Testis (tissue), 2 donors: ENCODE measurements at regions not wholly inside any gene's neighbourhood (a gene's known extent, or its start where the extent isn't known, plus 50 kb on each side); places are given as distances from the start of the nearest gene placed in this dataset.

Source experiments
- POLR2A ChIP-seq: fragments of 450-650 bp; IDR thresholded peaks from one replicate; pipeline ENCODE4 v1.6.1; 2017; ENCODE audit warnings: antibody characterized with exemption, mild to moderate bottlenecking, moderate library complexity
- TF ChIP-seq, protein P1 (sequence below), 3 experiments: fragments of 450-650 bp in 2 of 3; fragments of 200-600 bp in 1 of 3; sonication (generic) in 1 of 3; IDR thresholded peaks; one replicate each; pipeline ENCODE4 v1.5.1; 2016 to 2019; ENCODE audit warnings: antibody characterized with exemption in 3 of 3, mild to moderate bottlenecking in 2 of 3, moderate library complexity in 1 of 3

- no peak for TF ChIP-seq POLR2A
- TF ChIP-seq, protein P1, sequence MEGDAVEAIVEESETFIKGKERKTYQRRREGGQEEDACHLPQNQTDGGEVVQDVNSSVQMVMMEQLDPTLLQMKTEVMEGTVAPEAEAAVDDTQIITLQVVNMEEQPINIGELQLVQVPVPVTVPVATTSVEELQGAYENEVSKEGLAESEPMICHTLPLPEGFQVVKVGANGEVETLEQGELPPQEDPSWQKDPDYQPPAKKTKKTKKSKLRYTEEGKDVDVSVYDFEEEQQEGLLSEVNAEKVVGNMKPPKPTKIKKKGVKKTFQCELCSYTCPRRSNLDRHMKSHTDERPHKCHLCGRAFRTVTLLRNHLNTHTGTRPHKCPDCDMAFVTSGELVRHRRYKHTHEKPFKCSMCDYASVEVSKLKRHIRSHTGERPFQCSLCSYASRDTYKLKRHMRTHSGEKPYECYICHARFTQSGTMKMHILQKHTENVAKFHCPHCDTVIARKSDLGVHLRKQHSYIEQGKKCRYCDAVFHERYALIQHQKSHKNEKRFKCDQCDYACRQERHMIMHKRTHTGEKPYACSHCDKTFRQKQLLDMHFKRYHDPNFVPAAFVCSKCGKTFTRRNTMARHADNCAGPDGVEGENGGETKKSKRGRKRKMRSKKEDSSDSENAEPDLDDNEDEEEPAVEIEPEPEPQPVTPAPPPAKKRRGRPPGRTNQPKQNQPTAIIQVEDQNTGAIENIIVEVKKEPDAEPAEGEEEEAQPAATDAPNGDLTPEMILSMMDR (IDR thresholded peaks at IDR 0.05): no peak
Measured at GRCh38 chr2:40016151-40016885, 237.3 kb upstream of the THUMPD2 start.
